Stimulated activated naive B cell treated with anti-CD40 and anti-IgM and Interleukin-4, amounts not matched to agents 10 μg/mL and 1 μg/mL and 100 μg/mL, for 72 hours (primary cell): ENCODE measurements at regions not wholly inside any gene's neighbourhood (a gene's known extent, or its start where the extent isn't known, plus 50 kb on each side); places are given as distances from the start of the nearest gene placed in this dataset.

Experiments used
- ATAC-seq, 2 donors: fragments of 150-1000 bp; cut with Tn5 transposase; replicated peaks; 2 replicates each; pipeline ENCODE4 v1.10.0; 2021; ENCODE audit warnings: moderate library complexity in 1 of 2
- DNase-seq: peaks from one replicate; pipeline ENCODE4 v3.0.0; 2021
- H3K27ac Mint-ChIP-seq: one replicate; pipeline ENCODE4 v1.8.0; 2022; ENCODE audit warnings: mild to moderate bottlenecking, mixed read lengths
- H3K27me3 Mint-ChIP-seq, 2 donors: one replicate each; pipeline ENCODE4 v1.8.0; 2022; ENCODE audit warnings: mixed read lengths in 2 of 2
- H3K36me3 Mint-ChIP-seq, 2 donors: one replicate each; pipeline ENCODE4 v1.8.0; 2022; ENCODE audit warnings: mixed read lengths in 2 of 2, mild to moderate bottlenecking in 1 of 2
- H3K4me1 Mint-ChIP-seq, 2 donors: one replicate each; pipeline ENCODE4 v1.8.0; 2022; ENCODE audit warnings: mixed read lengths in 2 of 2, mild to moderate bottlenecking in 1 of 2
- H3K4me3 Mint-ChIP-seq, 2 donors: one replicate each; pipeline ENCODE4 v1.8.0; 2022; ENCODE audit warnings: mild to moderate bottlenecking in 2 of 2, mixed read lengths in 2 of 2, moderate library complexity in 1 of 2
- H3K9me3 Mint-ChIP-seq, 2 donors: one replicate each; pipeline ENCODE4 v1.8.0; 2022; ENCODE audit warnings: mixed read lengths in 2 of 2, mild to moderate bottlenecking in 1 of 2

GRCh38 chr3:78048698-78049097 is 1008.8 kb downstream of the ROBO2 start:
- Mint-ChIP-seq H3K36me3 (no peaks in the 10 kb centered on the region), H3K4me3 (no peak overlapping the region), H3K9me3 (no peaks in the 10 kb centered on the region), H3K4me1 (no peaks in the 10 kb centered on the region), H3K27ac (no peak overlapping the region), H3K27me3 (no peaks in the 10 kb centered on the region)
- DNase-seq (no peak), ATAC-seq (no peak)

- no peak for DNase-seq
- Mint-ChIP-seq H3K27me3 (no peaks in the 10 kb centered on the region), H3K27ac (no peak overlapping the region), H3K4me1 (no peaks in the 10 kb centered on the region), H3K9me3 (peaks cover 0 to under 1% of the 10 kb centered on the region in 2 donors), H3K4me3 (no peak overlapping the region), H3K36me3 (no peaks in the 10 kb centered on the region)
- ATAC-seq, result no peak
These were observed 1009.6 kb downstream of the ROBO2 start for GRCh38 chr3:78049521-78049920.

- Mint-ChIP-seq H3K9me3 (peaks cover 0 to 3% of the 10 kb centered on the region in 2 donors), H3K27ac (no peak overlapping the region), H3K36me3 (no peaks in the 10 kb centered on the region), H3K4me3 (no peak overlapping the region), H3K27me3 (no peaks in the 10 kb centered on the region), H3K4me1 (no peaks in the 10 kb centered on the region)
- ATAC-seq (no peak), DNase-seq (no peak)
These were observed 1010.6 kb downstream of the ROBO2 start for GRCh38 chr3:78050276-78051065.

- H3K4me1 Mint-ChIP-seq, result no peaks in the 10 kb centered on the region
These were observed 1012.8 kb downstream of the ROBO2 start for GRCh38 chr3:78052746-78053145.

GRCh38 chr3:78066287-78066686 is 1026.4 kb downstream of the ROBO2 start:
- Mint-ChIP-seq H3K36me3 (no peaks in the 10 kb centered on the region), H3K4me1 (no peaks in the 10 kb centered on the region), H3K9me3 (peaks cover 0 to 6% of the 10 kb centered on the region in 2 donors), H3K4me3 (no peak overlapping the region), H3K27ac (no peak overlapping the region), H3K27me3 (no peaks in the 10 kb centered on the region)
- DNase-seq, result no peak
- no peak for ATAC-seq

More at GRCh38 chr3:78052746-78053145, 1012.8 kb downstream of the ROBO2 start:
- no peak for DNase-seq
- H3K27ac Mint-ChIP-seq, result no peak overlapping the region
- H3K4me3 Mint-ChIP-seq, result no peak overlapping the region
- ATAC-seq, result no peak
- no peaks in the 10 kb centered on the region for H3K27me3 Mint-ChIP-seq
- H3K9me3 Mint-ChIP-seq, result peaks cover 0 to 8% of the 10 kb centered on the region in 2 donors
- no peaks in the 10 kb centered on the region for H3K36me3 Mint-ChIP-seq

- ATAC-seq (no peak), DNase-seq (no peak)
- H3K27ac Mint-ChIP-seq, result no peak overlapping the region
- H3K4me1 Mint-ChIP-seq, result no peaks in the 10 kb centered on the region
- H3K36me3 Mint-ChIP-seq, result no peaks in the 10 kb centered on the region
- no peaks in the 10 kb centered on the region for H3K27me3 Mint-ChIP-seq
- H3K4me3 Mint-ChIP-seq, result no peak overlapping the region
- H3K9me3 Mint-ChIP-seq, result peaks cover 8% of the 10 kb centered on the region in 2 donors
These were observed 1030.3 kb downstream of the ROBO2 start for GRCh38 chr3:78070188-78070587.

- no peak for DNase-seq
- peaks cover 12 to 13% of the 10 kb centered on the region in 2 donors for H3K9me3 Mint-ChIP-seq
- H3K4me3 Mint-ChIP-seq, result no peak overlapping the region
- no peaks in the 10 kb centered on the region for H3K36me3 Mint-ChIP-seq
- no peaks in the 10 kb centered on the region for H3K4me1 Mint-ChIP-seq
- no peak for ATAC-seq
- H3K27me3 Mint-ChIP-seq, result no peaks in the 10 kb centered on the region
- H3K27ac Mint-ChIP-seq, result no peak overlapping the region
These were observed 1036.5 kb downstream of the ROBO2 start for GRCh38 chr3:78076379-78076778.

- H3K36me3 Mint-ChIP-seq, result no peaks in the 10 kb centered on the region
- no peak overlapping the region for H3K27ac Mint-ChIP-seq
- H3K4me3 Mint-ChIP-seq, result no peak overlapping the region
- no peaks in the 10 kb centered on the region for H3K27me3 Mint-ChIP-seq
- H3K9me3 Mint-ChIP-seq, result peaks cover 12 to 13% of the 10 kb centered on the region in 2 donors
- ATAC-seq (no peak), DNase-seq (no peak)
- H3K4me1 Mint-ChIP-seq, result no peaks in the 10 kb centered on the region
These were observed 1037.3 kb downstream of the ROBO2 start for GRCh38 chr3:78077178-78077577.

- H3K9me3 Mint-ChIP-seq, result peaks cover 12 to 13% of the 10 kb centered on the region in 2 donors
- H3K36me3 Mint-ChIP-seq, result no peaks in the 10 kb centered on the region
- H3K4me3 Mint-ChIP-seq, result no peak overlapping the region
- no peak for ATAC-seq
- H3K4me1 Mint-ChIP-seq, result no peaks in the 10 kb centered on the region
- no peaks in the 10 kb centered on the region for H3K27me3 Mint-ChIP-seq
- no peak overlapping the region for H3K27ac Mint-ChIP-seq
- DNase-seq, result no peak
These were observed 1037.9 kb downstream of the ROBO2 start for GRCh38 chr3:78077842-78078241.

GRCh38 chr3:78079514-78079913 is 1039.6 kb downstream of the ROBO2 start:
- Mint-ChIP-seq H3K4me3 (no peak overlapping the region), H3K27me3 (no peaks in the 10 kb centered on the region), H3K36me3 (no peaks in the 10 kb centered on the region), H3K9me3 (peaks cover 8 to 14% of the 10 kb centered on the region in 2 donors), H3K4me1 (no peaks in the 10 kb centered on the region), H3K27ac (no peak overlapping the region)
- DNase-seq, result no peak
- ATAC-seq, result no peak

- Mint-ChIP-seq H3K27ac (no peak overlapping the region), H3K4me1 (no peaks in the 10 kb centered on the region), H3K27me3 (no peaks in the 10 kb centered on the region), H3K36me3 (no peaks in the 10 kb centered on the region), H3K4me3 (no peak overlapping the region), H3K9me3 (peaks cover 6 to 9% of the 10 kb centered on the region in 2 donors)
- no peak for DNase-seq
- ATAC-seq, result no peak
These were observed 1046.3 kb downstream of the ROBO2 start for GRCh38 chr3:78086150-78086549.

GRCh38 chr3:78087134-78087533 is 1047.2 kb downstream of the ROBO2 start:
- Mint-ChIP-seq H3K4me3 (no peak overlapping the region), H3K4me1 (no peaks in the 10 kb centered on the region), H3K27me3 (no peaks in the 10 kb centered on the region), H3K9me3 (peaks cover 7 to 11% of the 10 kb centered on the region in 2 donors), H3K27ac (no peak overlapping the region), H3K36me3 (no peaks in the 10 kb centered on the region)
- DNase-seq (no peak), ATAC-seq (no peak)

GRCh38 chr3:78088006-78088405 is 1048.1 kb downstream of the ROBO2 start:
- Mint-ChIP-seq H3K4me1 (no peaks in the 10 kb centered on the region), H3K9me3 (peaks cover 11 to 13% of the 10 kb centered on the region in 2 donors), H3K4me3 (no peak overlapping the region), H3K27me3 (no peaks in the 10 kb centered on the region), H3K36me3 (no peaks in the 10 kb centered on the region), H3K27ac (no peak overlapping the region)
- no peak for ATAC-seq
- no peak for DNase-seq

- Mint-ChIP-seq H3K9me3 (peaks cover 12 to 24% of the 10 kb centered on the region in 2 donors), H3K36me3 (no peaks in the 10 kb centered on the region), H3K27ac (no peak overlapping the region), H3K27me3 (no peaks in the 10 kb centered on the region), H3K4me3 (no peak overlapping the region), H3K4me1 (no peaks in the 10 kb centered on the region)
- DNase-seq (no peak), ATAC-seq (no peak)
These were observed 1050.5 kb downstream of the ROBO2 start for GRCh38 chr3:78090382-78090781.

- H3K36me3 Mint-ChIP-seq, result no peaks in the 10 kb centered on the region
- H3K27ac Mint-ChIP-seq, result no peak overlapping the region
- DNase-seq (no peak), ATAC-seq (no peak)
- H3K4me3 Mint-ChIP-seq, result no peak overlapping the region
- H3K9me3 Mint-ChIP-seq, result peaks cover 9 to 21% of the 10 kb centered on the region in 2 donors
- no peaks in the 10 kb centered on the region for H3K27me3 Mint-ChIP-seq
- H3K4me1 Mint-ChIP-seq, result no peaks in the 10 kb centered on the region
These were observed 1051.7 kb downstream of the ROBO2 start for GRCh38 chr3:78091478-78092119.
